ENCODE measurements at regions not wholly inside any gene's neighbourhood (a gene's known extent, or its start where the extent isn't known, plus 50 kb on each side); places are given as distances from the start of the nearest gene placed in this dataset.

DNA sequence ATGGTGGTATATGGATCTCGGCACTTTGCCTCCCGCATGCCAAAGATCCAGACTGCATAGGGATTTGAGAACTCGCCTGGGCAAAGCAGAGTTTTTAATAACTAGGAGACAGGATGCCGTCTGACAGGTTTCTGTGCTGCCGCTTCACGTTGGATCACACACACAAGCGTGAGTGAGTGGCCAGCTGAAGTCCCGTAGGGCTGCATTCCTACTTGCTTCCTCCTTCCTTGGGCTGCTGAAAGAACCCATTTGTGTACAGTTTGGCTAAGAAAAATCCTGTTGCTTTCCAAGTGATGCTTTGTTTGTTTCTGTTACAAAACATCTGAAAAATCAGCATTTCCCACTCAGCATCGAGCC lies 604.3 kb upstream of the CFAP20DC start:
- peaks cover 17% of the 10 kb centered on the region for H3K9me3 Mint-ChIP-seq
- Histone ChIP-seq H3K9me2 (ENCODE audit: insufficient read depth) (peaks cover 9% of the 10 kb centered on the region; the same call in 1 of the 2 replicates), H3K79me2 (replicated peaks; ENCODE audit: insufficient read depth) (no peaks in the 10 kb centered on the region), H3K27me3 (ENCODE audit: insufficient read depth) (no peaks in the 10 kb centered on the region), H3K27ac (ENCODE audit: low read depth) (no peak overlapping the region), H3K4me2 (no peak overlapping the region), H3F3A (replicated peaks; ENCODE audit: low read depth) (no peaks in the 10 kb centered on the region), H3K4me1 (ENCODE audit: insufficient read depth) (no peaks in the 10 kb centered on the region), H4K20me1 (replicated peaks; ENCODE audit: insufficient read depth) (no peaks in the 10 kb centered on the region), H3K36me3 (ENCODE audit: insufficient read depth) (no peaks in the 10 kb centered on the region), H2AFZ (peak overlapping the region; percentile 64; the same call in 1 of the 2 replicates), H3K4me3 (no peak overlapping the region)
- no peak for ATAC-seq
- H3K27ac Mint-ChIP-seq, result no peak overlapping the region
- TF ChIP-seq EZH2 (IDR thresholded peaks at IDR 0.05; ENCODE audit: low read depth, unreplicated experiment), result no peak
- no peak for TF ChIP-seq ZNF114 (CRISPR knock-in tag; IDR thresholded peaks at IDR 0.05)
- TF ChIP-seq, protein P1, sequence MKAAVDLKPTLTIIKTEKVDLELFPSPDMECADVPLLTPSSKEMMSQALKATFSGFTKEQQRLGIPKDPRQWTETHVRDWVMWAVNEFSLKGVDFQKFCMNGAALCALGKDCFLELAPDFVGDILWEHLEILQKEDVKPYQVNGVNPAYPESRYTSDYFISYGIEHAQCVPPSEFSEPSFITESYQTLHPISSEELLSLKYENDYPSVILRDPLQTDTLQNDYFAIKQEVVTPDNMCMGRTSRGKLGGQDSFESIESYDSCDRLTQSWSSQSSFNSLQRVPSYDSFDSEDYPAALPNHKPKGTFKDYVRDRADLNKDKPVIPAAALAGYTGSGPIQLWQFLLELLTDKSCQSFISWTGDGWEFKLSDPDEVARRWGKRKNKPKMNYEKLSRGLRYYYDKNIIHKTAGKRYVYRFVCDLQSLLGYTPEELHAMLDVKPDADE (IDR thresholded peaks at IDR 0.05), result no peak
- no peak for TF ChIP-seq POLR2AphosphoS5 (IDR thresholded peaks at IDR 0.05; ENCODE audit: low read depth)
- TF ChIP-seq, protein P2, sequence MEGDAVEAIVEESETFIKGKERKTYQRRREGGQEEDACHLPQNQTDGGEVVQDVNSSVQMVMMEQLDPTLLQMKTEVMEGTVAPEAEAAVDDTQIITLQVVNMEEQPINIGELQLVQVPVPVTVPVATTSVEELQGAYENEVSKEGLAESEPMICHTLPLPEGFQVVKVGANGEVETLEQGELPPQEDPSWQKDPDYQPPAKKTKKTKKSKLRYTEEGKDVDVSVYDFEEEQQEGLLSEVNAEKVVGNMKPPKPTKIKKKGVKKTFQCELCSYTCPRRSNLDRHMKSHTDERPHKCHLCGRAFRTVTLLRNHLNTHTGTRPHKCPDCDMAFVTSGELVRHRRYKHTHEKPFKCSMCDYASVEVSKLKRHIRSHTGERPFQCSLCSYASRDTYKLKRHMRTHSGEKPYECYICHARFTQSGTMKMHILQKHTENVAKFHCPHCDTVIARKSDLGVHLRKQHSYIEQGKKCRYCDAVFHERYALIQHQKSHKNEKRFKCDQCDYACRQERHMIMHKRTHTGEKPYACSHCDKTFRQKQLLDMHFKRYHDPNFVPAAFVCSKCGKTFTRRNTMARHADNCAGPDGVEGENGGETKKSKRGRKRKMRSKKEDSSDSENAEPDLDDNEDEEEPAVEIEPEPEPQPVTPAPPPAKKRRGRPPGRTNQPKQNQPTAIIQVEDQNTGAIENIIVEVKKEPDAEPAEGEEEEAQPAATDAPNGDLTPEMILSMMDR (conservative IDR thresholded peaks at IDR 0.05; ENCODE audit: low read depth in 2 of 2), result no peak
- no peak for TF ChIP-seq EZH2phosphoT487 (IDR thresholded peaks at IDR 0.05; ENCODE audit: unreplicated experiment)
- TF ChIP-seq CREB1 (CRISPR knock-in tag; IDR thresholded peaks at IDR 0.05; ENCODE audit: low read depth), result no peak
- no peak for TF ChIP-seq NANOG (IDR thresholded peaks at IDR 0.05; ENCODE audit: borderline replicate concordance)
- TF ChIP-seq, protein P3, sequence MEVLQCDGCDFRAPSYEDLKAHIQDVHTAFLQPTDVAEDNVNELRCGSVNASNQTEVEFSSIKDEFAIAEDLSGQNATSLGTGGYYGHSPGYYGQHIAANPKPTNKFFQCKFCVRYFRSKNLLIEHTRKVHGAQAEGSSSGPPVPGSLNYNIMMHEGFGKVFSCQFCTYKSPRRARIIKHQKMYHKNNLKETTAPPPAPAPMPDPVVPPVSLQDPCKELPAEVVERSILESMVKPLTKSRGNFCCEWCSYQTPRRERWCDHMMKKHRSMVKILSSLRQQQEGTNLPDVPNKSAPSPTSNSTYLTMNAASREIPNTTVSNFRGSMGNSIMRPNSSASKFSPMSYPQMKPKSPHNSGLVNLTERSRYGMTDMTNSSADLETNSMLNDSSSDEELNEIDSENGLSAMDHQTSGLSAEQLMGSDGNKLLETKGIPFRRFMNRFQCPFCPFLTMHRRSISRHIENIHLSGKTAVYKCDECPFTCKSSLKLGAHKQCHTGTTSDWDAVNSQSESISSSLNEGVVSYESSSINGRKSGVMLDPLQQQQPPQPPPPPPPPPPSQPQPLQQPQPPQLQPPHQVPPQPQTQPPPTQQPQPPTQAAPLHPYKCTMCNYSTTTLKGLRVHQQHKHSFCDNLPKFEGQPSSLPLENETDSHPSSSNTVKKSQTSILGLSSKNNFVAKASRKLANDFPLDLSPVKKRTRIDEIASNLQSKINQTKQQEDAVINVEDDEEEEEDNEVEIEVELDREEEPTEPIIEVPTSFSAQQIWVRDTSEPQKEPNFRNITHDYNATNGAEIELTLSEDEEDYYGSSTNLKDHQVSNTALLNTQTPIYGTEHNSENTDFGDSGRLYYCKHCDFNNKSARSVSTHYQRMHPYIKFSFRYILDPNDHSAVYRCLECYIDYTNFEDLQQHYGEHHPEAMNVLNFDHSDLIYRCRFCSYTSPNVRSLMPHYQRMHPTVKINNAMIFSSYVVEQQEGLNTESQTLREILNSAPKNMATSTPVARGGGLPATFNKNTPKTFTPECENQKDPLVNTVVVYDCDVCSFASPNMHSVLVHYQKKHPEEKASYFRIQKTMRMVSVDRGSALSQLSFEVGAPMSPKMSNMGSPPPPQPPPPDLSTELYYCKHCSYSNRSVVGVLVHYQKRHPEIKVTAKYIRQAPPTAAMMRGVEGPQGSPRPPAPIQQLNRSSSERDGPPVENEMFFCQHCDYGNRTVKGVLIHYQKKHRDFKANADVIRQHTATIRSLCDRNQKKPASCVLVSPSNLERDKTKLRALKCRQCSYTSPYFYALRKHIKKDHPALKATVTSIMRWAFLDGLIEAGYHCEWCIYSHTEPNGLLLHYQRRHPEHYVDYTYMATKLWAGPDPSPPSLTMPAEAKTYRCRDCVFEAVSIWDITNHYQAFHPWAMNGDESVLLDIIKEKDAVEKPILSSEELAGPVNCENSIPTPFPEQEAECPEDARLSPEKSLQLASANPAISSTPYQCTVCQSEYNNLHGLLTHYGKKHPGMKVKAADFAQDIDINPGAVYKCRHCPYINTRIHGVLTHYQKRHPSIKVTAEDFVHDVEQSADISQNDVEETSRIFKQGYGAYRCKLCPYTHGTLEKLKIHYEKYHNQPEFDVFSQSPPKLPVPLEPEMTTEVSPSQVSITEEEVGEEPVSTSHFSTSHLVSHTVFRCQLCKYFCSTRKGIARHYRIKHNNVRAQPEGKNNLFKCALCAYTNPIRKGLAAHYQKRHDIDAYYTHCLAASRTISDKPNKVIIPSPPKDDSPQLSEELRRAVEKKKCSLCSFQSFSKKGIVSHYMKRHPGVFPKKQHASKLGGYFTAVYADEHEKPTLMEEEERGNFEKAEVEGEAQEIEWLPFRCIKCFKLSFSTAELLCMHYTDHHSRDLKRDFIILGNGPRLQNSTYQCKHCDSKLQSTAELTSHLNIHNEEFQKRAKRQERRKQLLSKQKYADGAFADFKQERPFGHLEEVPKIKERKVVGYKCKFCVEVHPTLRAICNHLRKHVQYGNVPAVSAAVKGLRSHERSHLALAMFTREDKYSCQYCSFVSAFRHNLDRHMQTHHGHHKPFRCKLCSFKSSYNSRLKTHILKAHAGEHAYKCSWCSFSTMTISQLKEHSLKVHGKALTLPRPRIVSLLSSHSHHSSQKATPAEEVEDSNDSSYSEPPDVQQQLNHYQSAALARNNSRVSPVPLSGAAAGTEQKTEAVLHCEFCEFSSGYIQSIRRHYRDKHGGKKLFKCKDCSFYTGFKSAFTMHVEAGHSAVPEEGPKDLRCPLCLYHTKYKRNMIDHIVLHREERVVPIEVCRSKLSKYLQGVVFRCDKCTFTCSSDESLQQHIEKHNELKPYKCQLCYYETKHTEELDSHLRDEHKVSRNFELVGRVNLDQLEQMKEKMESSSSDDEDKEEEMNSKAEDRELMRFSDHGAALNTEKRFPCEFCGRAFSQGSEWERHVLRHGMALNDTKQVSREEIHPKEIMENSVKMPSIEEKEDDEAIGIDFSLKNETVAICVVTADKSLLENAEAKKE (CRISPR knock-in tag; IDR thresholded peaks at IDR 0.05), result no peak
- TF ChIP-seq ZNF331 (CRISPR knock-in tag; IDR thresholded peaks at IDR 0.05; ENCODE audit: low read depth), result no peak
- no peak for DNase-seq (ENCODE audit: low spot score)
- H3K4me3 Mint-ChIP-seq, result no peak overlapping the region
- H3K4me1 Mint-ChIP-seq, result no peaks in the 10 kb centered on the region
- H3K36me3 Mint-ChIP-seq (ENCODE audit: low read depth), result peaks cover 3% of the 10 kb centered on the region; the same call in 2 of the 3 replicates
- H3K27me3 Mint-ChIP-seq (ENCODE audit: insufficient read depth, low read depth, poor library complexity), result peaks cover 5% of the 10 kb centered on the region
